Body of pancreas (tissue), 4 donors: ENCODE measurements at regions not wholly inside any gene's neighbourhood (a gene's known extent, or its start where the extent isn't known, plus 50 kb on each side); places are given as distances from the start of the nearest gene placed in this dataset.

Experiments used
- ATAC-seq: fragments of 150-250 bp; one replicate; pipeline ENCODE4 v1.9.1; 2016
- DNase-seq, 4 donors: peaks; one replicate each; pipeline ENCODE4 v3.0.0-alpha.2; 2019
- H3K27ac ChIP-seq, 4 donors: fragments of 200-600 bp; sonication (generic); 1 replicate in 3 of 4; 2 replicates in 1 of 4; pipeline versions ENCODE4 v1.5.1 to v1.6.1; 2016 to 2019; ENCODE audit warnings: mild to moderate bottlenecking in 1 of 4, mixed read lengths in 1 of 4, moderate library complexity in 1 of 4
- H3K27me3 ChIP-seq, 2 donors: fragments of 200-600 bp; sonication (generic); one replicate each; pipeline ENCODE4 v1.6.0; 2016; ENCODE audit warnings: mild to moderate bottlenecking in 1 of 2
- H3K36me3 ChIP-seq, 2 donors: fragments of 200-600 bp; sonication (generic); replicated peaks in 1 of 2; 2 replicates each; pipeline ENCODE4 v1.5.1; 2016; ENCODE audit warnings: low read depth in 2 of 2; ENCODE audit not compliant: insufficient read depth in 1 of 2
- H3K4me1 ChIP-seq: fragments of 200-600 bp; sonication (generic); one replicate; pipeline ENCODE4 v1.6.0; 2016
- H3K4me3 ChIP-seq, 2 donors: fragments of 200-600 bp; sonication (generic); 1 replicate in 1 of 2; 2 replicates in 1 of 2; pipeline ENCODE4 v1.5.1; 2016 to 2019
- H3K9me3 ChIP-seq, 3 donors: fragments of 200-600 bp; sonication (generic); 1 replicate in 2 of 3; 2 replicates in 1 of 3; pipeline ENCODE4 v1.5.1; 2016
- POLR2A ChIP-seq, 3 donors: fragments of 450-650 bp; IDR thresholded peaks; one replicate each; pipeline ENCODE4 v1.6.1; 2016; ENCODE audit warnings: antibody characterized with exemption in 3 of 3, mild to moderate bottlenecking in 2 of 3
- WGBS, 2 donors: methylation state at CpG; one replicate each; pipeline ENCODE4 v1.1.5; 2017; 5-methylcytosine and 5-hydroxymethylcytosine counted together
- intact Hi-C: fragments of 100-400 bp; cut with DNase I; formaldehyde crosslinking; loops from one replicate; pipeline ENCODE4 v1.15.1; 2023
- TF ChIP-seq, protein P1 (sequence below), 7 experiments: fragments of 450-650 bp in 4 of 7; fragments of 200-600 bp in 3 of 7; sonication (generic) in 3 of 7; IDR thresholded peaks; one replicate each; pipeline ENCODE4 v1.5.1; 2016 to 2019; ENCODE audit warnings: antibody characterized with exemption in 7 of 7

- H3K4me1 ChIP-seq, result no peaks in the 10 kb centered on the region
- no peak for ATAC-seq
- no peak overlapping the region for H3K4me3 ChIP-seq
- WGBS, 2 donors, result 63 to 72% methylated on average over 1 of the region's 1 CpG
- intact Hi-C loops, result no loop called here
- H3K27me3 ChIP-seq, result no peaks in the 10 kb centered on the region
- H3K36me3 ChIP-seq, result no peaks in the 10 kb centered on the region
- no peaks in the 10 kb centered on the region for H3K9me3 ChIP-seq
- no peak for TF ChIP-seq POLR2A (IDR thresholded peaks at IDR 0.05)
- TF ChIP-seq, protein P1, sequence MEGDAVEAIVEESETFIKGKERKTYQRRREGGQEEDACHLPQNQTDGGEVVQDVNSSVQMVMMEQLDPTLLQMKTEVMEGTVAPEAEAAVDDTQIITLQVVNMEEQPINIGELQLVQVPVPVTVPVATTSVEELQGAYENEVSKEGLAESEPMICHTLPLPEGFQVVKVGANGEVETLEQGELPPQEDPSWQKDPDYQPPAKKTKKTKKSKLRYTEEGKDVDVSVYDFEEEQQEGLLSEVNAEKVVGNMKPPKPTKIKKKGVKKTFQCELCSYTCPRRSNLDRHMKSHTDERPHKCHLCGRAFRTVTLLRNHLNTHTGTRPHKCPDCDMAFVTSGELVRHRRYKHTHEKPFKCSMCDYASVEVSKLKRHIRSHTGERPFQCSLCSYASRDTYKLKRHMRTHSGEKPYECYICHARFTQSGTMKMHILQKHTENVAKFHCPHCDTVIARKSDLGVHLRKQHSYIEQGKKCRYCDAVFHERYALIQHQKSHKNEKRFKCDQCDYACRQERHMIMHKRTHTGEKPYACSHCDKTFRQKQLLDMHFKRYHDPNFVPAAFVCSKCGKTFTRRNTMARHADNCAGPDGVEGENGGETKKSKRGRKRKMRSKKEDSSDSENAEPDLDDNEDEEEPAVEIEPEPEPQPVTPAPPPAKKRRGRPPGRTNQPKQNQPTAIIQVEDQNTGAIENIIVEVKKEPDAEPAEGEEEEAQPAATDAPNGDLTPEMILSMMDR (IDR thresholded peaks at IDR 0.05), result no peak
- H3K27ac ChIP-seq, result no peak overlapping the region
- no peak for DNase-seq
Observed at GRCh38 chr3:18786650-18787323, 361.5 kb upstream of the KCNH8 start.

- Histone ChIP-seq H3K36me3 (no peaks in the 10 kb centered on the region), H3K27me3 (no peaks in the 10 kb centered on the region), H3K4me1 (no peaks in the 10 kb centered on the region), H3K4me3 (no peak overlapping the region), H3K9me3 (no peaks in the 10 kb centered on the region), H3K27ac (no peak overlapping the region)
- no peak for DNase-seq
- WGBS, 2 donors, result 35 to 63% methylated on average over 2 of the region's 2 CpGs
- intact Hi-C loops, result no loop called here
- TF ChIP-seq POLR2A (IDR thresholded peaks at IDR 0.05), result no peak
- TF ChIP-seq, protein P1 (IDR thresholded peaks at IDR 0.05), result no peak
- ATAC-seq, result no peak
Observed at GRCh38 chr3:18782191-18782590, 357.1 kb upstream of the SATB1 start.

GRCh38 chr3:18780959-18781358 is 355.8 kb upstream of the SATB1 start:
- no peak for ATAC-seq
- WGBS, 2 donors, result 79 to 80% methylated on average over 3 of the region's 3 CpGs

DNA sequence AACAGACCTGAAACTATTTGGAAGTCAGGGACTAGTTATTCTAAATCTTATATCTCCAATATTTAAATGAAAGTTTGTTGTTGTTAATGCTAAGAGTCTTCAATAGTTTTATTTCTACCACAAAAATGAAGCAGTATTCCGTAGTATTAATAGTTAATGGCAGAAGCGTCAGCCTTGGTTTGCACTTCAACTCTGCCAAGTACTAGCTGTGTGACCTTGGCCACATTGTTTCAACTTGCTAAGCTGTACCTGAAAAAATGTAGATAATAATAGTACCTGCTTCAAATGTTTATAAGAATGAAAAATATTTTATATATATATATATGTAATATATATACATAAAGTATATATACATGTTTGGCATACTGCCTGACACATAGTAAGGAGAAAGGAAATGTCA is 354.6 kb upstream of the SATB1 start:
- Histone ChIP-seq H3K4me3 (no peak overlapping the region), H3K4me1 (no peaks in the 10 kb centered on the region), H3K27ac (no peak overlapping the region), H3K9me3 (no peaks in the 10 kb centered on the region), H3K27me3 (no peaks in the 10 kb centered on the region), H3K36me3 (no peaks in the 10 kb centered on the region)
- 13% methylated on average over 2 of the region's 2 CpGs for WGBS, 2 donors
- intact Hi-C loops, result no loop called here
- ATAC-seq, result no peak
- DNase-seq, result peak in 2 of 4 donors; percentile 12 to 13
- TF ChIP-seq POLR2A (IDR thresholded peaks at IDR 0.05), result no peak
- TF ChIP-seq, protein P1 (IDR thresholded peaks at IDR 0.05), result no peak

More at GRCh38 chr3:18780959-18781358, 355.8 kb upstream of the SATB1 start:
- TF ChIP-seq, protein P1 (IDR thresholded peaks at IDR 0.05), result no peak
- no peak for TF ChIP-seq POLR2A (IDR thresholded peaks at IDR 0.05)
- Histone ChIP-seq H3K4me1 (no peaks in the 10 kb centered on the region), H3K27ac (no peak overlapping the region), H3K27me3 (no peaks in the 10 kb centered on the region), H3K9me3 (no peaks in the 10 kb centered on the region), H3K4me3 (no peak overlapping the region), H3K36me3 (no peaks in the 10 kb centered on the region)
- no peak for DNase-seq
- intact Hi-C loops, result no loop called here

DNA sequence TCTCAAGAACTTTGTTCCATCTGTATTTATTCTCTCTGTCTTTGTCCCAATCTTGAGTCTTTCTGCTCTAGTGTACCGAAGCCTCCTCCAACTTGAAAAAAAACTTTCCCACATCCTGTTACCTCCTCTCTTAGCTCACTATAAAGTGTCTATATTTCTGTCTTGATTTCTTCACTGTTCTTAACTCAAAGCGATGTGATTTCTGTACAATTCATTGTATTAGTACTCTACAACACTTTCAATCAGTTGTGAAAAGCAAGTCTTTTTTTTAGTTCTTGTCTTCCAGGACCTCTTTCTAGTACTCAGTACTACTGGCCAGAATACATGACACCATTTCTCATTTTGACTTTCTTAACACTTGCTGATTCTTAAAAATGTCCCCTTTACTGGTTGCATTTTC is 353.5 kb upstream of the SATB1 start:
- H3K36me3 ChIP-seq, result no peaks in the 10 kb centered on the region
- H3K27me3 ChIP-seq, result no peaks in the 10 kb centered on the region
- ATAC-seq, result no peak
- no peak overlapping the region for H3K4me3 ChIP-seq
- no peak for TF ChIP-seq POLR2A (IDR thresholded peaks at IDR 0.05)
- TF ChIP-seq, protein P1 (IDR thresholded peaks at IDR 0.05), result no peak
- intact Hi-C loops, result no loop called here
- WGBS, 2 donors, result 64 to 66% methylated on average over 2 of the region's 2 CpGs
- H3K27ac ChIP-seq, result no peak overlapping the region
- H3K4me1 ChIP-seq, result no peaks in the 10 kb centered on the region
- no peak for DNase-seq
- H3K9me3 ChIP-seq, result no peaks in the 10 kb centered on the region
